K562 (cell line): ENCODE measurements at regions not wholly inside any gene's neighbourhood (a gene's known extent, or its start where the extent isn't known, plus 50 kb on each side); places are given as distances from the start of the nearest gene placed in this dataset.

ENCODE experiments used
- ATAC-seq: fragments of 200-7000 bp; cut with Tn5 transposase; 3 replicates; pipeline ENCODE4 v1.9.1; 2020; ENCODE audit warnings: moderate library complexity
- BruUV-seq: library from RNA; stranded (reverse); fragments of 400-500 nt; replicated peaks from 2 replicates; lab custom pipeline; 2021; lab: Mats Ljungman, UMichigan
- CTCF ChIA-PET: fragments of 300-600 bp; formaldehyde crosslinking; extraction: SDS; loops from one replicate; lab custom pipeline; 2021; ENCODE audit warnings: low intra/inter-chr PET ratio; lab: Yijun Ruan, JAX
- POLR2A ChIA-PET: fragments of 300-600, 350-650 bp; sonication (Branson Sonifier 250); formaldehyde crosslinking; extraction: SDS; loops from one replicate; lab custom pipeline; 2021; ENCODE audit warnings: antibody characterized with exemption, inconsistent platforms; lab: Yijun Ruan, JAX
- DNase-seq, 4 experiments: peaks; one replicate each; pipeline versions ENCODE4 v3.0.0 to v3.0.0-alpha.2; 2011 to 2018; ENCODE audit warnings: low spot score in 3 of 4, mixed read lengths in 3 of 4; ENCODE audit errors: extremely low read depth in 1 of 4
- FAIRE-seq: peaks from 2 replicates; lab custom pipeline; 2011; peaks lifted over from hg19 to GRCh38; lab: Jason Lieb, UNC
- H2AFZ ChIP-seq: 2 replicates; pipeline ENCODE4 v1.6.0; 2011; ENCODE audit warnings: low read depth, low read length, control low read depth, inconsistent platforms
- H3K27ac ChIP-seq: fragments of 200-600 bp; 3 replicates; pipeline ENCODE4 v1.8.0; 2011; ENCODE audit warnings: low read depth, mild to moderate bottlenecking, control low read depth, inconsistent platforms, low read length, moderate library complexity, mixed read lengths; ENCODE audit errors: extremely low read depth
- H3K27me3 ChIP-seq, 2 experiments: fragments of 300-600 bp in 1 of 2; 2 replicates in 1 of 2; 3 replicates in 1 of 2; pipeline versions ENCODE4 v1.6.0 to v1.8.0; 2011; ENCODE audit warnings: inconsistent platforms in 2 of 2, low read length in 2 of 2, mild to moderate bottlenecking in 1 of 2, mixed read lengths in 1 of 2, moderate library complexity in 1 of 2; ENCODE audit not compliant: control insufficient read depth in 2 of 2, insufficient read depth in 2 of 2
- H3K36me3 ChIP-seq: fragments of 300-600 bp; 3 replicates; pipeline ENCODE4 v1.8.0; 2011; ENCODE audit warnings: mild to moderate bottlenecking, low read length, inconsistent platforms; ENCODE audit not compliant: control insufficient read depth, insufficient read depth
- H3K4me1 ChIP-seq, 2 experiments: fragments of 200-600 bp in 1 of 2; replicated peaks in 1 of 2; 2 replicates in 1 of 2; 3 replicates in 1 of 2; pipeline versions ENCODE4 v1.5.1 to v1.8.0; 2011; ENCODE audit warnings: inconsistent platforms in 2 of 2, low read length in 2 of 2, mild to moderate bottlenecking in 1 of 2, mixed read lengths in 1 of 2, moderate library complexity in 1 of 2; ENCODE audit not compliant: control insufficient read depth in 2 of 2, insufficient read depth in 2 of 2
- H3K4me2 ChIP-seq: 2 replicates; pipeline ENCODE4 v1.6.1; 2011; ENCODE audit warnings: low read length, control low read depth, inconsistent platforms, mixed read lengths; ENCODE audit not compliant: insufficient read depth
- H3K4me3 ChIP-seq: fragments of 200-600 bp; sonication (generic), shearing (Covaris generic); 2 replicates; pipeline ENCODE4 v1.5.1; 2016; ENCODE audit warnings: control low read depth, inconsistent platforms
- H3K79me2 ChIP-seq: fragments of 200-600 bp; 3 replicates; pipeline ENCODE4 v1.8.0; 2011; ENCODE audit warnings: low read length, inconsistent platforms; ENCODE audit not compliant: control insufficient read depth, insufficient read depth
- H3K9ac ChIP-seq, 2 experiments: 2 replicates each; pipeline versions ENCODE4 v1.6.0 to v1.6.1; 2011; ENCODE audit warnings: low read depth in 2 of 2, low read length in 2 of 2, control low read depth in 1 of 2, inconsistent platforms in 1 of 2, mild to moderate bottlenecking in 1 of 2, mixed read lengths in 1 of 2; ENCODE audit not compliant: insufficient read depth in 1 of 2
- H3K9me1 ChIP-seq: one replicate; pipeline ENCODE4 v1.6.0; 2011; ENCODE audit warnings: inconsistent platforms, mild to moderate bottlenecking, low read length, moderate library complexity; ENCODE audit not compliant: control insufficient read depth, insufficient read depth
- H3K9me3 ChIP-seq: replicated peaks from 2 replicates; pipeline ENCODE4 v1.5.1; 2011; ENCODE audit warnings: low read depth, low read length, inconsistent platforms; ENCODE audit not compliant: control insufficient read depth, insufficient read depth
- H4K20me1 ChIP-seq: replicated peaks from 2 replicates; pipeline ENCODE4 v1.6.1; 2011; ENCODE audit warnings: low read length, inconsistent platforms, mixed read lengths; ENCODE audit not compliant: control insufficient read depth, insufficient read depth
- AFF4 ChIP-seq: sonication (generic); formaldehyde crosslinking; IDR thresholded peaks from 2 replicates; pipeline ENCODE4 v1.8.0; 2023; ENCODE audit warnings: mild to moderate bottlenecking, missing genetic modification reagents
- BDP1 ChIP-seq: IDR thresholded peaks from 3 replicates; pipeline ENCODE4 v1.6.1; 2011; ENCODE audit not compliant: insufficient read length, insufficient read depth
- CBFA2T2 ChIP-seq: fragments of 450-650 bp; conservative IDR thresholded peaks from 2 replicates; pipeline ENCODE4 v1.6.1; 2017; ENCODE audit warnings: mild to moderate bottlenecking
- KDM5B ChIP-seq: fragments of 200-600 bp; sonication (generic); IDR thresholded peaks from 2 replicates; pipeline ENCODE4 v1.6.1; 2012; ENCODE audit warnings: low read depth, mild to moderate bottlenecking, moderate library complexity, low read length, control low read depth, inconsistent platforms; ENCODE audit not compliant: insufficient replicate concordance
- KLF13 ChIP-seq: fragments of 450-650 bp; IDR thresholded peaks from 2 replicates; pipeline ENCODE4 v1.6.1; 2016; ENCODE audit warnings: missing genetic modification characterization, low read depth, mild to moderate bottlenecking, missing compliant biosample characterization, moderate library complexity, borderline replicate concordance
- NFE2L1 ChIP-seq: fragments of 450-650 bp; IDR thresholded peaks from 2 replicates; pipeline ENCODE4 v1.6.1; 2016; ENCODE audit warnings: missing genetic modification characterization, low read depth, mild to moderate bottlenecking, missing compliant biosample characterization, moderate library complexity, borderline replicate concordance
- NFRKB ChIP-seq: fragments of 450-650 bp; IDR thresholded peaks from 2 replicates; pipeline ENCODE4 v1.6.1; 2016; ENCODE audit warnings: low read depth
- NFXL1 ChIP-seq: fragments of 450-650 bp; formaldehyde crosslinking; IDR thresholded peaks from 2 replicates; pipeline ENCODE4 v1.4.0; 2021; ENCODE audit warnings: mild to moderate bottlenecking
- RBM39 ChIP-seq: fragments of 200-400 bp; formaldehyde crosslinking; optimal IDR thresholded peaks from 2 replicates; pipeline ENCODE3; 2018; ENCODE audit warnings: low read depth, low read length
- STAT5B ChIP-seq: fragments of 250-450 bp; sonication (Bioruptor Pico); IDR thresholded peaks from 2 replicates; pipeline ENCODE4 v1.8.0; 2021; ENCODE audit warnings: mild to moderate bottlenecking, inconsistent platforms
- TAL1 ChIP-seq: fragments of 450-650 bp; IDR thresholded peaks from 2 replicates; pipeline ENCODE4 v1.6.1; 2016; ENCODE audit warnings: mild to moderate bottlenecking
- TEAD4 ChIP-seq, 2 experiments: sonication (generic) in 1 of 2; formaldehyde crosslinking in 1 of 2; IDR thresholded peaks; 2 replicates each; pipeline versions ENCODE4 v1.6.1 to v1.8.0; 2012 to 2022; ENCODE audit warnings: borderline replicate concordance in 1 of 2, inconsistent platforms in 1 of 2, low read length in 1 of 2, mild to moderate bottlenecking in 1 of 2, missing genetic modification reagents in 1 of 2
- THAP12 ChIP-seq: fragments of 250-450 bp; sonication (Bioruptor Pico); IDR thresholded peaks from 2 replicates; pipeline ENCODE4 v1.9.0; 2021; ENCODE audit warnings: mild to moderate bottlenecking, inconsistent platforms
- ZC3H4 ChIP-seq: sonication (generic); formaldehyde crosslinking; IDR thresholded peaks from 2 replicates; pipeline ENCODE4 v1.9.0; 2021; ENCODE audit warnings: missing genetic modification reagents, borderline replicate concordance
- ZNF277 ChIP-seq: fragments of 250-450 bp; sonication (Bioruptor Pico); IDR thresholded peaks from 2 replicates; pipeline ENCODE4 v1.8.0; 2022; ENCODE audit warnings: inconsistent platforms, mild to moderate bottlenecking, moderate library complexity, borderline replicate concordance
- ZNF780A ChIP-seq: fragments of 250-450 bp; sonication (Bioruptor Pico); IDR thresholded peaks from 2 replicates; pipeline ENCODE4 v1.5.0; 2021; ENCODE audit warnings: mild to moderate bottlenecking
- WGBS: fragments of 100-300 bp; shearing (Covaris generic); methylation state at CpG from one replicate; pipeline ENCODE4 v1.1.6; 2016; ENCODE audit warnings: low coverage, mixed read lengths; ENCODE audit not compliant: insufficient coverage; ENCODE audit errors: missing lambda C conversion rate; 5-methylcytosine and 5-hydroxymethylcytosine counted together
- in situ Hi-C: fragments of 300-500 bp; cut with MboI; formaldehyde crosslinking; loops from 4 replicates; pipeline ENCODE4 v1.15.0; 2018; ENCODE audit warnings: inconsistent platforms, mixed read lengths
- intact Hi-C: fragments of 100-400 bp; cut with micrococcal nuclease; formaldehyde crosslinking; loops from 2 replicates; pipeline ENCODE4 v1.14.2; 2022

- FAIRE-seq: no peak
- intact Hi-C loops: no loop called here
Observed at GRCh38 chr7:49643736-49644135, 129.7 kb upstream of the VWC2 start.

More at GRCh38 chr7:49643736-49644135, 129.7 kb upstream of the VWC2 start:
- Histone ChIP-seq H3K27ac (no peak overlapping the region), H3K36me3 (no peaks in the 10 kb centered on the region), H3K9me3 (peaks cover 3% of the 10 kb centered on the region; the same call in 1 of the 2 replicates), H3K27me3 (no peaks in the 10 kb centered on the region), H4K20me1 (no peaks in the 10 kb centered on the region), H3K9me1 (no peaks in the 10 kb centered on the region), H3K9ac (no peak overlapping the region), H3K4me2 (no peak overlapping the region), H2AFZ (no peak overlapping the region), H3K4me3 (no peak overlapping the region), H3K79me2 (no peaks in the 10 kb centered on the region), H3K4me1 (no peaks in the 10 kb centered on the region)
- no peak for TF ChIP-seq ZNF277
- no peak for TF ChIP-seq ZC3H4 (CRISPR knock-in tag)
- TF ChIP-seq NFXL1 (CRISPR knock-in tag): no peak
- no peak for TF ChIP-seq STAT5B (CRISPR knock-in tag)
- no peak for TF ChIP-seq NFRKB
- TF ChIP-seq TAL1: no peak
- no peak for TF ChIP-seq AFF4 (CRISPR knock-in tag)
- TF ChIP-seq NFE2L1: no peak
- TF ChIP-seq CBFA2T2: no peak
- no peak for TF ChIP-seq KDM5B
- no peak for TF ChIP-seq RBM39
- no peak for TF ChIP-seq KLF13 (tag)
- TF ChIP-seq BDP1: no peak
- TF ChIP-seq TEAD4 (IDR thresholded peaks at IDR 0.05; ENCODE audit: low read length): no peak
- TF ChIP-seq TEAD4 (CRISPR knock-in tag; IDR thresholded peaks at IDR 0.05; ENCODE audit: borderline replicate concordance): no peak
- no peak for TF ChIP-seq THAP12 (CRISPR knock-in tag)
- TF ChIP-seq ZNF780A: no peak
- no peak for ATAC-seq
- WGBS: 6% methylated on average over 4 of the region's 4 CpGs
- ChIA-PET POLR2A (no interaction called here), CTCF (no interaction called here)
- DNase-seq: no peak
- in situ Hi-C loops: no loop called here
- no TSS peak for BruUV-seq
